ENCODE measurements at regions not wholly inside any gene's neighbourhood (a gene's known extent, or its start where the extent isn't known, plus 50 kb on each side); places are given as distances from the start of the nearest gene placed in this dataset.

GRCh38 chr6:12223383-12223782 is 66.8 kb upstream of the EDN1 start:
- no peak for TF ChIP-seq CTCF (IDR thresholded peaks at IDR 0.05; ENCODE audit: low read depth, low read length)
- no peak for TF ChIP-seq EZH2phosphoT487 (IDR thresholded peaks at IDR 0.05; ENCODE audit: low read depth)

All from OCI-LY3 (cell line).